WTC11 (cell line): ENCODE measurements at regions not wholly inside any gene's neighbourhood (a gene's known extent, or its start where the extent isn't known, plus 50 kb on each side); places are given as distances from the start of the nearest gene placed in this dataset.

Experiments
- ATAC-seq: fragments of 200-7000 bp; cut with Tn5 transposase; 2 replicates; pipeline ENCODE4 v1.10.0; 2021; ENCODE audit warnings: mild to moderate bottlenecking, moderate library complexity
- CTCF ChIA-PET: fragments of 300-600 bp; sonication (Branson Sonifier 250); formaldehyde crosslinking; loops from one replicate; lab custom pipeline; 2021; ENCODE audit warnings: antibody characterized with exemption; lab: Charles Lee
- POLR2A ChIA-PET: fragments of 350-600 bp; sonication (Branson Sonifier 250); formaldehyde crosslinking; loops from one replicate; lab custom pipeline; 2021; ENCODE audit warnings: antibody characterized with exemption; lab: Charles Lee
- DNase-seq: peaks from one replicate; pipeline ENCODE4 v3.0.0; 2021; ENCODE audit warnings: low spot score
- H3K27ac Mint-ChIP-seq: 2 replicates; pipeline ENCODE4 v1.8.0; 2021; ENCODE audit warnings: mixed read lengths
- H3K27me3 Mint-ChIP-seq: 2 replicates; pipeline ENCODE4 v1.8.0; 2021; ENCODE audit warnings: low read depth, mild to moderate bottlenecking, moderate library complexity, mixed read lengths
- H3K36me3 Mint-ChIP-seq: 2 replicates; pipeline ENCODE4 v1.8.0; 2021; ENCODE audit warnings: mixed read lengths
- H3K4me1 Mint-ChIP-seq: 2 replicates; pipeline ENCODE4 v1.8.0; 2022; ENCODE audit warnings: mixed read lengths
- H3K4me3 Mint-ChIP-seq: 2 replicates; pipeline ENCODE4 v1.8.0; 2021; ENCODE audit warnings: mild to moderate bottlenecking, moderate library complexity, mixed read lengths
- H3K9me3 Mint-ChIP-seq: 2 replicates; pipeline ENCODE4 v1.8.0; 2021; ENCODE audit warnings: mixed read lengths
- ARID4B ChIP-seq: sonication (generic); formaldehyde crosslinking; IDR thresholded peaks from 2 replicates; pipeline ENCODE4 v1.8.0; 2023; ENCODE audit warnings: missing genetic modification reagents, mild to moderate bottlenecking, borderline replicate concordance
- EMX1 ChIP-seq: fragments of 250-450 bp; sonication (Bioruptor Pico); IDR thresholded peaks from 2 replicates; pipeline ENCODE4 v1.8.0; 2021; ENCODE audit warnings: mild to moderate bottlenecking
- FOXP1 ChIP-seq: sonication (generic); formaldehyde crosslinking; IDR thresholded peaks from 2 replicates; pipeline ENCODE4 v1.8.0; 2022; ENCODE audit warnings: missing genetic modification reagents, mild to moderate bottlenecking, moderate library complexity, borderline replicate concordance
- GABPB1 ChIP-seq: sonication (generic); formaldehyde crosslinking; IDR thresholded peaks from 2 replicates; pipeline ENCODE4 v1.8.1; 2023; ENCODE audit warnings: mild to moderate bottlenecking, missing genetic modification reagents
- HMGA2 ChIP-seq: fragments of 250-450 bp; sonication (Bioruptor Pico); IDR thresholded peaks from 2 replicates; pipeline ENCODE4 v1.4.0; 2021; ENCODE audit warnings: mild to moderate bottlenecking, moderate library complexity
- IRF2 ChIP-seq: sonication (generic); formaldehyde crosslinking; IDR thresholded peaks from 2 replicates; pipeline ENCODE4 v1.8.0; 2022; ENCODE audit warnings: low read depth, missing genetic modification reagents, borderline replicate concordance
- JAZF1 ChIP-seq: fragments of 250-450 bp; sonication (Bioruptor Pico); IDR thresholded peaks from 2 replicates; pipeline ENCODE4 v1.9.0; 2021; ENCODE audit warnings: moderate library complexity, mild to moderate bottlenecking, inconsistent platforms
- KAT7 ChIP-seq: sonication (generic); formaldehyde crosslinking; IDR thresholded peaks from 2 replicates; pipeline ENCODE4 v1.8.1; 2023; ENCODE audit warnings: missing genetic modification reagents, mild to moderate bottlenecking, borderline replicate concordance
- MLX ChIP-seq: sonication (generic); formaldehyde crosslinking; IDR thresholded peaks from 2 replicates; pipeline ENCODE4 v1.8.1; 2023; ENCODE audit warnings: mild to moderate bottlenecking, missing genetic modification reagents, moderate library complexity
- NR2C2 ChIP-seq: sonication (generic); formaldehyde crosslinking; IDR thresholded peaks from 2 replicates; pipeline ENCODE4 v1.8.0; 2022; ENCODE audit warnings: mild to moderate bottlenecking, missing genetic modification reagents
- NR3C1 ChIP-seq: sonication (generic); formaldehyde crosslinking; conservative IDR thresholded peaks from 2 replicates; pipeline ENCODE4 v1.8.1; 2023; ENCODE audit warnings: low read depth, mild to moderate bottlenecking, missing genetic modification reagents
- RELA ChIP-seq: sonication (generic); formaldehyde crosslinking; IDR thresholded peaks from 2 replicates; pipeline ENCODE4 v1.8.1; 2022; ENCODE audit warnings: missing genetic modification reagents, mild to moderate bottlenecking, borderline replicate concordance
- SP1 ChIP-seq: sonication (generic); formaldehyde crosslinking; conservative IDR thresholded peaks from 2 replicates; pipeline ENCODE4 v1.8.1; 2022; ENCODE audit warnings: missing genetic modification reagents
- TEAD1 ChIP-seq: sonication (generic); formaldehyde crosslinking; IDR thresholded peaks from 2 replicates; pipeline ENCODE4 v1.8.0; 2022; ENCODE audit warnings: mild to moderate bottlenecking, missing genetic modification reagents
- TP53 ChIP-seq: sonication (generic); formaldehyde crosslinking; IDR thresholded peaks from 2 replicates; pipeline ENCODE4 v1.8.1; 2023; ENCODE audit warnings: mild to moderate bottlenecking, missing genetic modification reagents
- USF1 ChIP-seq: sonication (generic); formaldehyde crosslinking; IDR thresholded peaks from 2 replicates; pipeline ENCODE4 v1.8.0; 2022; ENCODE audit warnings: mild to moderate bottlenecking, missing genetic modification reagents
- ZNF317 ChIP-seq: sonication (generic); formaldehyde crosslinking; IDR thresholded peaks from 2 replicates; pipeline ENCODE4 v1.8.1; 2023; ENCODE audit warnings: low read depth, mild to moderate bottlenecking, moderate library complexity, missing genetic modification reagents, borderline replicate concordance
- ZNF416 ChIP-seq: fragments of 250-450 bp; sonication (Bioruptor Pico); IDR thresholded peaks from 2 replicates; pipeline ENCODE4 v1.9.0; 2021; ENCODE audit warnings: mild to moderate bottlenecking, inconsistent platforms
- TF ChIP-seq, protein P1 (sequence below): sonication (generic); formaldehyde crosslinking; IDR thresholded peaks from 2 replicates; pipeline ENCODE4 v1.8.0; 2022; ENCODE audit warnings: missing genetic modification reagents
- TF ChIP-seq, protein P2 (sequence below): sonication (generic); formaldehyde crosslinking; IDR thresholded peaks from 2 replicates; pipeline ENCODE4 v1.8.1; 2022; ENCODE audit warnings: mild to moderate bottlenecking, missing genetic modification reagents, moderate library complexity, borderline replicate concordance
- TF ChIP-seq, protein P3 (sequence below): sonication (generic); formaldehyde crosslinking; IDR thresholded peaks from 2 replicates; pipeline ENCODE4 v1.8.1; 2023; ENCODE audit warnings: mild to moderate bottlenecking, missing genetic modification reagents, moderate library complexity

DNA sequence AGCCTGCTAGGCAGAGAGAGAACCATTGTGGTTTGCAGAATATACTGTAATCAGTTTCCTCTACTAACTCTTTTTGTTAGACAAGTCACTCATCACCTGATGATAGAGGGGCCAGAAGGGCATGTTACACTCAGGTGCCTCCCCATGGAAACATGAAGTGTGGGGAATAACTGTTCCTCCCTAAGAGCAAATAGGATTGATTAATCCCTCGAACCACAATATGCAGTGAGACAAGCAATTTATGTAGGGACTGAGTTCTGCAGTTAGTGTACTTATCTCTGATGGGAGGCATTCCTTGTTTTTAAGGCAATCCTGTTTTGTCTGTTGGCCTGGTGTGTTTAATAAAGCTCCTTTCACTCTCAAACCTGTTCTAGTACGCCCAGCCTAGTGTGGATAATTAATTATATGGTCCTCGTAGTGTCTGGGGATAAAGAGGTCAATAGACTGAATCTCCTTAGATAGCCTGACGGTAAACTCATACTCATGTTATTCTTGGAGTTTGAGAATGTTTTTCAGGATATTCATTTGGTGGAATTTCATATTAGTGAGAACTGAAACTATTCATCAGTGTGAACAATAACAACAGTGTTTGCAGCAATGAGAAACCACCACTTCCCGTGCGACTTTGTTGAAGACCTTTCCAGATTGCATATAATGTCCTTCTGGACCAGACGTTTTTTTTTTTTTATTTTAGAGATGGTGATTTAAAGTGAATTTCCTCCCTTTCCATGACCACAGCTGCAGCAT lies 344.8 kb upstream of the FZD8 start:
- H3K36me3 Mint-ChIP-seq, result no peaks in the 10 kb centered on the region
- DNase-seq, result no peak
- H3K4me3 Mint-ChIP-seq, result no peak overlapping the region
- no peak overlapping the region for H3K27ac Mint-ChIP-seq
- POLR2A ChIA-PET, result no interaction called here
- no peaks in the 10 kb centered on the region for H3K9me3 Mint-ChIP-seq
- peaks cover 49% of the 10 kb centered on the region for H3K27me3 Mint-ChIP-seq
- ATAC-seq, result no peak
- TF ChIP-seq ZNF317 (CRISPR knock-in tag) (no peak), TEAD1 (CRISPR knock-in tag) (no peak), ARID4B (CRISPR knock-in tag) (no peak), ZNF416 (CRISPR knock-in tag) (no peak), MLX (CRISPR knock-in tag) (no peak), GABPB1 (CRISPR knock-in tag) (no peak), RELA (CRISPR knock-in tag) (no peak), KAT7 (CRISPR knock-in tag) (no peak), FOXP1 (CRISPR knock-in tag) (no peak), NR2C2 (CRISPR knock-in tag) (no peak), EMX1 (no peak)
- TF ChIP-seq, protein P1, sequence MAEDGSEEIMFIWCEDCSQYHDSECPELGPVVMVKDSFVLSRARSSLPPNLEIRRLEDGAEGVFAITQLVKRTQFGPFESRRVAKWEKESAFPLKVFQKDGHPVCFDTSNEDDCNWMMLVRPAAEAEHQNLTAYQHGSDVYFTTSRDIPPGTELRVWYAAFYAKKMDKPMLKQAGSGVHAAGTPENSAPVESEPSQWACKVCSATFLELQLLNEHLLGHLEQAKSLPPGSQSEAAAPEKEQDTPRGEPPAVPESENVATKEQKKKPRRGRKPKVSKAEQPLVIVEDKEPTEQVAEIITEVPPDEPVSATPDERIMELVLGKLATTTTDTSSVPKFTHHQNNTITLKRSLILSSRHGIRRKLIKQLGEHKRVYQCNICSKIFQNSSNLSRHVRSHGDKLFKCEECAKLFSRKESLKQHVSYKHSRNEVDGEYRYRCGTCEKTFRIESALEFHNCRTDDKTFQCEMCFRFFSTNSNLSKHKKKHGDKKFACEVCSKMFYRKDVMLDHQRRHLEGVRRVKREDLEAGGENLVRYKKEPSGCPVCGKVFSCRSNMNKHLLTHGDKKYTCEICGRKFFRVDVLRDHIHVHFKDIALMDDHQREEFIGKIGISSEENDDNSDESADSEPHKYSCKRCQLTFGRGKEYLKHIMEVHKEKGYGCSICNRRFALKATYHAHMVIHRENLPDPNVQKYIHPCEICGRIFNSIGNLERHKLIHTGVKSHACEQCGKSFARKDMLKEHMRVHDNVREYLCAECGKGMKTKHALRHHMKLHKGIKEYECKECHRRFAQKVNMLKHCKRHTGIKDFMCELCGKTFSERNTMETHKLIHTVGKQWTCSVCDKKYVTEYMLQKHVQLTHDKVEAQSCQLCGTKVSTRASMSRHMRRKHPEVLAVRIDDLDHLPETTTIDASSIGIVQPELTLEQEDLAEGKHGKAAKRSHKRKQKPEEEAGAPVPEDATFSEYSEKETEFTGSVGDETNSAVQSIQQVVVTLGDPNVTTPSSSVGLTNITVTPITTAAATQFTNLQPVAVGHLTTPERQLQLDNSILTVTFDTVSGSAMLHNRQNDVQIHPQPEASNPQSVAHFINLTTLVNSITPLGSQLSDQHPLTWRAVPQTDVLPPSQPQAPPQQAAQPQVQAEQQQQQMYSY, result no peak
- TF ChIP-seq, protein P2, sequence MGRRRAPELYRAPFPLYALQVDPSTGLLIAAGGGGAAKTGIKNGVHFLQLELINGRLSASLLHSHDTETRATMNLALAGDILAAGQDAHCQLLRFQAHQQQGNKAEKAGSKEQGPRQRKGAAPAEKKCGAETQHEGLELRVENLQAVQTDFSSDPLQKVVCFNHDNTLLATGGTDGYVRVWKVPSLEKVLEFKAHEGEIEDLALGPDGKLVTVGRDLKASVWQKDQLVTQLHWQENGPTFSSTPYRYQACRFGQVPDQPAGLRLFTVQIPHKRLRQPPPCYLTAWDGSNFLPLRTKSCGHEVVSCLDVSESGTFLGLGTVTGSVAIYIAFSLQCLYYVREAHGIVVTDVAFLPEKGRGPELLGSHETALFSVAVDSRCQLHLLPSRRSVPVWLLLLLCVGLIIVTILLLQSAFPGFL, result no peak
- TF ChIP-seq, all 79 proteins: peak for 0
- CTCF ChIA-PET, result no interaction called here
- H3K4me1 Mint-ChIP-seq, result no peaks in the 10 kb centered on the region

DNA sequence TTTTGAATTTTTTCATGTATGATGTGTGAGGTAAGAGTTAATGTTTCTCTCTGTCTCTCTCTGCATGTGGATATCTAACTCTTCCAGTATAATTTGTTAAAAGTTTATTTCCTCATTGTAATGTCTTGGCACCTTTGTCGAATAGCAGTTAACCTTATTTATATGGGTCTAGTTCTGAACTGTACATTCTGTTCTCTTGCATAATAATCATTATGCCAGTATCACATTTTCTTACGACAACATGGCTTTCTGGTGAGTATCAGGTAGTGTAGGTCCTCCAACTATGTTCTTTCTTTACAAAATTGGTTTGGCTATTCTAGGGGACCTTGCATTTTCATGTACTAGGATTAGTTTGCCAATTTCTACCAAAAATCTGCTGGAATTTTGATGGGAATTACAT lies 337.0 kb upstream of the FZD8 start:
- ChIA-PET CTCF (no interaction called here), POLR2A (no interaction called here)
- Mint-ChIP-seq H3K9me3 (no peaks in the 10 kb centered on the region), H3K27me3 (peaks cover 88% of the 10 kb centered on the region), H3K36me3 (no peaks in the 10 kb centered on the region), H3K27ac (no peak overlapping the region), H3K4me1 (peaks cover 7% of the 10 kb centered on the region), H3K4me3 (no peak overlapping the region)
- no peak for ATAC-seq
- TF ChIP-seq JAZF1 (CRISPR knock-in tag) (no peak), SP1 (CRISPR knock-in tag) (no peak), NR3C1 (CRISPR knock-in tag) (no peak), USF1 (no peak), IRF2 (CRISPR knock-in tag) (no peak), ZNF317 (CRISPR knock-in tag) (no peak), TP53 (CRISPR knock-in tag) (no peak), HMGA2 (no peak), ZNF416 (CRISPR knock-in tag) (no peak)
- TF ChIP-seq, protein P3, sequence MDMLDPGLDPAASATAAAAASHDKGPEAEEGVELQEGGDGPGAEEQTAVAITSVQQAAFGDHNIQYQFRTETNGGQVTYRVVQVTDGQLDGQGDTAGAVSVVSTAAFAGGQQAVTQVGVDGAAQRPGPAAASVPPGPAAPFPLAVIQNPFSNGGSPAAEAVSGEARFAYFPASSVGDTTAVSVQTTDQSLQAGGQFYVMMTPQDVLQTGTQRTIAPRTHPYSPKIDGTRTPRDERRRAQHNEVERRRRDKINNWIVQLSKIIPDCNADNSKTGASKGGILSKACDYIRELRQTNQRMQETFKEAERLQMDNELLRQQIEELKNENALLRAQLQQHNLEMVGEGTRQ (CRISPR knock-in tag), result no peak
- no peak for DNase-seq
